KOPT-K1 (cell line): ENCODE measurements at regions not wholly inside any gene's neighbourhood (a gene's known extent, or its start where the extent isn't known, plus 50 kb on each side); places are given as distances from the start of the nearest gene placed in this dataset.

Experiments
- H3K27ac ChIP-seq: fragments of 200-600 bp; sonication (generic); 2 replicates; pipeline ENCODE4 v1.5.1; 2016; ENCODE audit warnings: antibody characterized with exemption, mild to moderate bottlenecking, low read depth, low read length; ENCODE audit not compliant: poor library complexity, severe bottlenecking
- H3K36me3 ChIP-seq: fragments of 200-600 bp; sonication (generic); 2 replicates; pipeline ENCODE4 v1.5.1; 2017; ENCODE audit warnings: antibody characterized with exemption, mild to moderate bottlenecking, low read length, moderate library complexity; ENCODE audit not compliant: insufficient read depth
- H3K9me3 ChIP-seq: fragments of 200-600 bp; sonication (generic); 2 replicates; pipeline ENCODE4 v1.5.1; 2017; ENCODE audit warnings: antibody characterized with exemption, low read length, mild to moderate bottlenecking; ENCODE audit not compliant: insufficient read depth, poor library complexity, severe bottlenecking

GRCh38 chr10:123573236-123574108 is 92.7 kb upstream of the GPR26 start:
- no peaks in the 10 kb centered on the region for H3K9me3 ChIP-seq
- H3K27ac ChIP-seq, result no peak overlapping the region
- H3K36me3 ChIP-seq, result no peaks in the 10 kb centered on the region

GRCh38 chr10:123574109-123574698 is 92.0 kb upstream of the GPR26 start:
- Histone ChIP-seq H3K9me3 (no peaks in the 10 kb centered on the region), H3K36me3 (no peaks in the 10 kb centered on the region), H3K27ac (no peak overlapping the region)

- Histone ChIP-seq H3K36me3 (no peaks in the 10 kb centered on the region), H3K27ac (no peak overlapping the region), H3K9me3 (no peaks in the 10 kb centered on the region)
Observed at GRCh38 chr10:123575105-123575504, 91.0 kb upstream of the GPR26 start.

- H3K27ac ChIP-seq, result no peak overlapping the region
- no peaks in the 10 kb centered on the region for H3K36me3 ChIP-seq
- H3K9me3 ChIP-seq, result no peaks in the 10 kb centered on the region
Observed at GRCh38 chr10:123576706-123577105, 89.4 kb upstream of the GPR26 start.

- H3K36me3 ChIP-seq, result no peaks in the 10 kb centered on the region
- H3K9me3 ChIP-seq, result no peaks in the 10 kb centered on the region
- no peak overlapping the region for H3K27ac ChIP-seq
Observed at GRCh38 chr10:123577921-123578461, 88.2 kb upstream of the GPR26 start.

- H3K36me3 ChIP-seq, result no peaks in the 10 kb centered on the region
- H3K27ac ChIP-seq, result no peak overlapping the region
- no peaks in the 10 kb centered on the region for H3K9me3 ChIP-seq
Observed at GRCh38 chr10:123578721-123579120, 87.4 kb upstream of the GPR26 start.

GRCh38 chr10:123579675-123580074 is 86.5 kb upstream of the GPR26 start:
- Histone ChIP-seq H3K9me3 (no peaks in the 10 kb centered on the region), H3K27ac (no peak overlapping the region), H3K36me3 (no peaks in the 10 kb centered on the region)

- no peaks in the 10 kb centered on the region for H3K9me3 ChIP-seq
Observed at GRCh38 chr10:123580426-123580825, 85.7 kb upstream of the GPR26 start.

GRCh38 chr10:123581656-123582055 is 84.5 kb upstream of the GPR26 start:
- H3K36me3 ChIP-seq, result no peaks in the 10 kb centered on the region
- H3K9me3 ChIP-seq, result no peaks in the 10 kb centered on the region
- no peak overlapping the region for H3K27ac ChIP-seq

More at GRCh38 chr10:123580426-123580825, 85.7 kb upstream of the GPR26 start:
- H3K36me3 ChIP-seq, result no peaks in the 10 kb centered on the region
- no peak overlapping the region for H3K27ac ChIP-seq

GRCh38 chr10:123582084-123582989 is 83.8 kb upstream of the GPR26 start:
- Histone ChIP-seq H3K36me3 (no peaks in the 10 kb centered on the region), H3K9me3 (no peaks in the 10 kb centered on the region), H3K27ac (no peak overlapping the region)

- Histone ChIP-seq H3K36me3 (no peaks in the 10 kb centered on the region), H3K27ac (no peak overlapping the region), H3K9me3 (no peaks in the 10 kb centered on the region)
Observed at GRCh38 chr10:123583639-123584418, 82.3 kb upstream of the GPR26 start.

- Histone ChIP-seq H3K27ac (no peak overlapping the region), H3K9me3 (no peaks in the 10 kb centered on the region), H3K36me3 (no peaks in the 10 kb centered on the region)
Observed at GRCh38 chr10:123584419-123584775, 81.8 kb upstream of the GPR26 start.

- Histone ChIP-seq H3K36me3 (no peaks in the 10 kb centered on the region), H3K27ac (no peak overlapping the region), H3K9me3 (no peaks in the 10 kb centered on the region)
Observed at GRCh38 chr10:123585477-123586445, 80.4 kb upstream of the GPR26 start.
